Right cardiac atrium (tissue), 5 donors: ENCODE measurements at regions not wholly inside any gene's neighbourhood (a gene's known extent, or its start where the extent isn't known, plus 50 kb on each side); places are given as distances from the start of the nearest gene placed in this dataset.

Experiments used
- ATAC-seq, 2 donors: fragments of 200-7000 bp; cut with Tn5 transposase; one replicate each; pipeline versions ENCODE4 v1.8.0 to v1.9.1; 2020; ENCODE audit warnings: moderate library complexity in 2 of 2, mild to moderate bottlenecking in 1 of 2
- DNase-seq, 3 donors: peaks; one replicate each; pipeline ENCODE4 v3.0.0-alpha.2; 2020
- H3K27ac ChIP-seq: one replicate; pipeline ENCODE4 v1.5.1; 2013; ENCODE audit warnings: mild to moderate bottlenecking, low read length, control low read depth, moderate library complexity
- H3K27me3 ChIP-seq: one replicate; pipeline ENCODE4 v1.6.1; 2013; ENCODE audit not compliant: control insufficient read depth, insufficient read depth
- H3K4me1 ChIP-seq: one replicate; pipeline ENCODE4 v1.6.1; 2013; ENCODE audit warnings: low read length; ENCODE audit not compliant: control insufficient read depth, insufficient read depth
- H3K4me3 ChIP-seq: one replicate; pipeline ENCODE4 v1.5.1; 2013; ENCODE audit warnings: low read length, control low read depth
- H3K9me3 ChIP-seq: one replicate; pipeline ENCODE4 v1.6.1; 2013; ENCODE audit warnings: low read length; ENCODE audit not compliant: control insufficient read depth
- whole genome bisulfite sequencing: extraction: QIAGEN DNeasy Blood & Tissue Kit; methylation state at CpG from one replicate; pipeline ENCODE4 v1.1.7; 2013; 5-methylcytosine and 5-hydroxymethylcytosine counted together
- intact Hi-C, 4 donors: fragments of 100-400 bp; cut with DNase I; formaldehyde crosslinking; loops; one replicate each; pipeline versions ENCODE4 v1.11.0 to v1.14.0; 2022 to 2023
- donor health status: healthy with polysubstance abuse.
- donor health status: DM: no; HTN: yes; CAD: no.
- donor health status: DM: no; HTN: no; CAD: no.
- donor health status: DM: no; HTN: yes; CAD: no; lungs with severe emphysema.
- donor health status: DM: yes; HTN: yes; CAD: no.

- Histone ChIP-seq H3K27ac (no peak overlapping the region), H3K4me1 (peaks cover 2% of the 10 kb centered on the region), H3K9me3 (no peaks in the 10 kb centered on the region), H3K4me3 (no peak overlapping the region), H3K27me3 (no peaks in the 10 kb centered on the region)
- intact Hi-C loops: no loop called here
- DNase-seq: no peak
- ATAC-seq: peak in 1 of 2 donors; percentile 52
These were observed 61.4 kb upstream of the TNFSF18 start for GRCh38 chr1:173112129-173112528.

GRCh38 chr1:173107696-173108095 is 57.0 kb upstream of the TNFSF18 start:
- WGBS: 86% methylated on average over 2 of the region's 2 CpGs

GRCh38 chr1:173103006-173103405 is 52.3 kb upstream of the TNFSF18 start:
- H3K9me3 ChIP-seq: no peaks in the 10 kb centered on the region
- H3K4me3 ChIP-seq: no peak overlapping the region
- 98% methylated on average over 2 of the region's 2 CpGs for WGBS
- intact Hi-C loops: no loop called here
- no peak for DNase-seq
- H3K4me1 ChIP-seq: no peaks in the 10 kb centered on the region
- ATAC-seq: no peak
- no peak overlapping the region for H3K27ac ChIP-seq
- no peaks in the 10 kb centered on the region for H3K27me3 ChIP-seq

More at GRCh38 chr1:173107696-173108095, 57.0 kb upstream of the TNFSF18 start:
- ATAC-seq (no peak), DNase-seq (no peak)
- Histone ChIP-seq H3K27ac (no peak overlapping the region), H3K27me3 (no peaks in the 10 kb centered on the region), H3K4me1 (no peaks in the 10 kb centered on the region), H3K4me3 (no peak overlapping the region), H3K9me3 (no peaks in the 10 kb centered on the region)
- intact Hi-C loops: no loop called here

GRCh38 chr1:173101589-173101988 is 50.8 kb upstream of the TNFSF18 start:
- ATAC-seq (no peak), DNase-seq (no peak)
- 45% methylated on average over 1 of the region's 1 CpG for WGBS
- Histone ChIP-seq H3K4me3 (no peak overlapping the region), H3K9me3 (no peaks in the 10 kb centered on the region), H3K27me3 (no peaks in the 10 kb centered on the region), H3K4me1 (no peaks in the 10 kb centered on the region), H3K27ac (no peak overlapping the region)
- intact Hi-C loops: no loop called here

GRCh38 chr1:173100476-173101107 is 49.9 kb upstream of the TNFSF18 start:
- Histone ChIP-seq H3K4me1 (no peaks in the 10 kb centered on the region), H3K27ac (no peak overlapping the region), H3K27me3 (no peaks in the 10 kb centered on the region), H3K9me3 (no peaks in the 10 kb centered on the region), H3K4me3 (no peak overlapping the region)
- ATAC-seq (no peak), DNase-seq (no peak)
- intact Hi-C loops: no loop called here
- WGBS: 99% methylated on average over 1 of the region's 1 CpG
